Mesenchymal stem cell (in vitro differentiated cells and primary cell): ENCODE measurements at regions not wholly inside any gene's neighbourhood (a gene's known extent, or its start where the extent isn't known, plus 50 kb on each side); places are given as distances from the start of the nearest gene placed in this dataset.

ENCODE experiments used
- DNase-seq: peaks from one replicate; pipeline ENCODE4 v3.0.0-alpha.2; 2013
- H2AFZ ChIP-seq: one replicate; pipeline ENCODE4 v1.6.1; 2013; ENCODE audit warnings: low read depth, mild to moderate bottlenecking, control low read depth, inconsistent platforms, low read length, moderate library complexity
- H2AK5ac ChIP-seq: 2 replicates; pipeline ENCODE4 v1.6.1; 2013; ENCODE audit warnings: low read length, moderate library complexity, mild to moderate bottlenecking, inconsistent platforms; ENCODE audit not compliant: severe bottlenecking
- H2BK120ac ChIP-seq: one replicate; pipeline ENCODE4 v1.6.1; 2013; ENCODE audit warnings: low read depth, mild to moderate bottlenecking, inconsistent platforms, low read length, moderate library complexity
- H2BK12ac ChIP-seq, 2 experiments: one replicate each; pipeline ENCODE4 v1.6.1; 2013; ENCODE audit warnings: inconsistent platforms in 2 of 2, low read length in 2 of 2, mild to moderate bottlenecking in 2 of 2, moderate library complexity in 2 of 2, control low read depth in 1 of 2
- H2BK15ac ChIP-seq: one replicate; pipeline ENCODE4 v1.6.1; 2013; ENCODE audit warnings: mild to moderate bottlenecking, low read depth, inconsistent platforms; ENCODE audit not compliant: poor library complexity, severe bottlenecking
- H2BK5ac ChIP-seq: 2 replicates; pipeline ENCODE4 v1.6.1; 2013; ENCODE audit warnings: low read depth, mild to moderate bottlenecking, low read length, control low read depth, inconsistent platforms; ENCODE audit not compliant: poor library complexity, severe bottlenecking
- H3K14ac ChIP-seq, 2 experiments: one replicate each; pipeline ENCODE4 v1.6.1; 2013; ENCODE audit warnings: inconsistent platforms in 2 of 2, low read length in 2 of 2, control low read depth in 1 of 2, mild to moderate bottlenecking in 1 of 2, moderate library complexity in 1 of 2
- H3K18ac ChIP-seq, 2 experiments: one replicate each; pipeline ENCODE4 v1.6.1; 2013; ENCODE audit warnings: inconsistent platforms in 2 of 2, low read length in 2 of 2, control low read depth in 1 of 2, low read depth in 1 of 2, mild to moderate bottlenecking in 1 of 2
- H3K23ac ChIP-seq, 2 experiments: one replicate each; pipeline ENCODE4 v1.6.1; 2013; ENCODE audit warnings: inconsistent platforms in 2 of 2, low read length in 2 of 2, mild to moderate bottlenecking in 2 of 2, moderate library complexity in 2 of 2, control low read depth in 1 of 2
- H3K27ac ChIP-seq: 2 replicates; pipeline ENCODE4 v1.5.1; 2013; ENCODE audit warnings: mild to moderate bottlenecking, moderate library complexity, low read length, control low read depth, inconsistent platforms; ENCODE audit not compliant: poor library complexity, severe bottlenecking
- H3K27me3 ChIP-seq, 2 experiments: 2 replicates each; pipeline versions ENCODE4 v1.6.1 to v1.7.0; 2013; ENCODE audit warnings: low read length in 2 of 2, mild to moderate bottlenecking in 2 of 2, moderate library complexity in 2 of 2, control low read depth in 1 of 2, inconsistent platforms in 1 of 2; ENCODE audit not compliant: control insufficient read depth in 1 of 2, insufficient read depth in 1 of 2
- H3K36me3 ChIP-seq, 2 experiments: 2 replicates each; pipeline versions ENCODE4 v1.6.1 to v1.7.0; 2013; ENCODE audit warnings: low read length in 2 of 2, control low read depth in 1 of 2, inconsistent platforms in 1 of 2, low read depth in 1 of 2, mild to moderate bottlenecking in 1 of 2; ENCODE audit not compliant: insufficient read depth in 2 of 2, control insufficient read depth in 1 of 2
- H3K4ac ChIP-seq, 2 experiments: one replicate each; pipeline ENCODE4 v1.6.1; 2013; ENCODE audit warnings: inconsistent platforms in 2 of 2, low read length in 2 of 2, mild to moderate bottlenecking in 2 of 2, moderate library complexity in 2 of 2, control low read depth in 1 of 2, low read depth in 1 of 2
- H3K4me1 ChIP-seq: 2 replicates; pipeline ENCODE4 v1.6.1; 2013; ENCODE audit warnings: low read depth, low read length, control low read depth; ENCODE audit not compliant: control insufficient read depth, insufficient read depth
- H3K4me2 ChIP-seq: 2 replicates; pipeline ENCODE4 v1.6.1; 2013; ENCODE audit warnings: low read length, mild to moderate bottlenecking, inconsistent platforms; ENCODE audit not compliant: poor library complexity, severe bottlenecking
- H3K4me3 ChIP-seq, 2 experiments: 2 replicates each; pipeline versions ENCODE4 v1.5.1 to v1.7.0; 2013; ENCODE audit warnings: low read length in 2 of 2, mild to moderate bottlenecking in 2 of 2, control low read depth in 1 of 2, low read depth in 1 of 2; ENCODE audit not compliant: insufficient read depth in 1 of 2
- H3K79me1 ChIP-seq: replicated peaks from 2 replicates; pipeline ENCODE4 v1.6.1; 2013; ENCODE audit warnings: mild to moderate bottlenecking, control low read depth, low read length, inconsistent platforms; ENCODE audit not compliant: poor library complexity, severe bottlenecking
- H3K9ac ChIP-seq: 2 replicates; pipeline ENCODE4 v1.7.0; 2013; ENCODE audit warnings: mild to moderate bottlenecking, low read length, moderate library complexity
- H3K9me3 ChIP-seq: 2 replicates; pipeline ENCODE4 v1.7.0; 2013; ENCODE audit warnings: mild to moderate bottlenecking, low read length; ENCODE audit not compliant: control insufficient read depth
- H4K8ac ChIP-seq: one replicate; pipeline ENCODE4 v1.6.1; 2013; ENCODE audit warnings: inconsistent platforms, mild to moderate bottlenecking, low read length, moderate library complexity
- H4K91ac ChIP-seq: one replicate; pipeline ENCODE4 v1.6.1; 2013; ENCODE audit warnings: mild to moderate bottlenecking, low read length, inconsistent platforms
- WGBS: methylation state at CpG from one replicate; pipeline ENCODE4 v1.1.7; 2013; ENCODE audit warnings: mixed read lengths; 5-methylcytosine and 5-hydroxymethylcytosine counted together

- H3K23ac ChIP-seq: no peak overlapping the region
- H3K4me1 ChIP-seq: no peaks in the 10 kb centered on the region
- H3K18ac ChIP-seq: no peak overlapping the region
- no peaks in the 10 kb centered on the region for H3K9me3 ChIP-seq
- H4K91ac ChIP-seq: no peak overlapping the region
- no peak overlapping the region for H2AFZ ChIP-seq
- no peak overlapping the region for H2BK120ac ChIP-seq
- no peak overlapping the region for H2BK15ac ChIP-seq
- no peak overlapping the region for H2BK12ac ChIP-seq
- no peak overlapping the region for H3K9ac ChIP-seq
- H3K14ac ChIP-seq: no peak overlapping the region
- H2AK5ac ChIP-seq: no peak overlapping the region
- H2BK5ac ChIP-seq: no peak overlapping the region
- no peak overlapping the region for H3K4ac ChIP-seq
- H3K36me3 ChIP-seq: no peaks in the 10 kb centered on the region
- no peak for DNase-seq
- H3K4me3 ChIP-seq: no peak overlapping the region
- H4K8ac ChIP-seq: no peak overlapping the region
- no peak overlapping the region for H3K27ac ChIP-seq
- no peaks in the 10 kb centered on the region for H3K79me1 ChIP-seq
- H3K27me3 ChIP-seq: no peaks in the 10 kb centered on the region
- no peak overlapping the region for H3K4me2 ChIP-seq
- WGBS: 94% methylated on average over 1 of the region's 1 CpG
Observed at GRCh38 chr4:27472364-27472763, 611.7 kb downstream of the STIM2 start.

GRCh38 chr4:27474691-27475090, 614.0 kb downstream of the STIM2 start:
- H2BK5ac ChIP-seq: no peak overlapping the region
- no peak overlapping the region for H2AK5ac ChIP-seq
- H3K14ac ChIP-seq: no peak overlapping the region
- H3K23ac ChIP-seq: no peak overlapping the region
- H3K27ac ChIP-seq: no peak overlapping the region
- no peaks in the 10 kb centered on the region for H3K4me1 ChIP-seq
- H2BK12ac ChIP-seq: no peak overlapping the region
- H3K79me1 ChIP-seq: no peaks in the 10 kb centered on the region
- H2BK15ac ChIP-seq: no peak overlapping the region
- no peak overlapping the region for H3K9ac ChIP-seq
- no peaks in the 10 kb centered on the region for H3K27me3 ChIP-seq
- H3K4me3 ChIP-seq: no peak overlapping the region
- no peak overlapping the region for H2BK120ac ChIP-seq
- H2AFZ ChIP-seq: no peak overlapping the region
- 92% methylated on average over 1 of the region's 1 CpG for WGBS
- H3K4me2 ChIP-seq: no peak overlapping the region
- no peak overlapping the region for H3K4ac ChIP-seq
- H4K8ac ChIP-seq: no peak overlapping the region
- no peaks in the 10 kb centered on the region for H3K9me3 ChIP-seq
- H4K91ac ChIP-seq: no peak overlapping the region
- no peak overlapping the region for H3K18ac ChIP-seq
- H3K36me3 ChIP-seq: no peaks in the 10 kb centered on the region
- DNase-seq: no peak

GRCh38 chr4:27484216-27484615, 623.6 kb downstream of the STIM2 start:
- no peak overlapping the region for H3K23ac ChIP-seq
- WGBS: 97% methylated on average over 7 of the region's 8 CpGs
- H3K4me1 ChIP-seq: no peaks in the 10 kb centered on the region
- no peak overlapping the region for H2AK5ac ChIP-seq
- no peaks in the 10 kb centered on the region for H3K27me3 ChIP-seq
- no peaks in the 10 kb centered on the region for H3K9me3 ChIP-seq
- H3K4me3 ChIP-seq: no peak overlapping the region
- H4K91ac ChIP-seq: no peak overlapping the region
- H3K9ac ChIP-seq: no peak overlapping the region
- H3K36me3 ChIP-seq: no peaks in the 10 kb centered on the region
- no peak for DNase-seq
- H3K4ac ChIP-seq: no peak overlapping the region
- no peak overlapping the region for H2AFZ ChIP-seq
- H4K8ac ChIP-seq: no peak overlapping the region
- H2BK120ac ChIP-seq: no peak overlapping the region
- no peak overlapping the region for H2BK5ac ChIP-seq
- no peak overlapping the region for H3K18ac ChIP-seq
- no peak overlapping the region for H2BK12ac ChIP-seq
- no peak overlapping the region for H3K27ac ChIP-seq
- no peaks in the 10 kb centered on the region for H3K79me1 ChIP-seq
- H3K14ac ChIP-seq: no peak overlapping the region
- H2BK15ac ChIP-seq: no peak overlapping the region
- no peak overlapping the region for H3K4me2 ChIP-seq

- Histone ChIP-seq H3K4ac (no peak overlapping the region), H3K23ac (no peak overlapping the region), H3K9me3 (no peaks in the 10 kb centered on the region), H4K91ac (no peak overlapping the region), H2BK120ac (no peak overlapping the region), H2AFZ (no peak overlapping the region), H3K4me2 (no peak overlapping the region), H3K36me3 (no peaks in the 10 kb centered on the region), H4K8ac (no peak overlapping the region), H2BK15ac (no peak overlapping the region), H2AK5ac (no peak overlapping the region), H3K27me3 (no peaks in the 10 kb centered on the region), H3K9ac (no peak overlapping the region), H3K27ac (no peak overlapping the region), H2BK5ac (no peak overlapping the region), H3K79me1 (no peaks in the 10 kb centered on the region), H2BK12ac (no peak overlapping the region), H3K18ac (no peak overlapping the region), H3K14ac (peak overlapping the region in 1 of 2 experiments; percentile 1), H3K4me1 (no peaks in the 10 kb centered on the region), H3K4me3 (no peak overlapping the region)
- no peak for DNase-seq
- 89% methylated on average over 4 of the region's 4 CpGs for WGBS
Observed at GRCh38 chr4:27490315-27490714, 629.7 kb downstream of the STIM2 start.
